ENCODE measurements at regions not wholly inside any gene's neighbourhood (a gene's known extent, or its start where the extent isn't known, plus 50 kb on each side); places are given as distances from the start of the nearest gene placed in this dataset.
A peak's percentile ranks its signal among the peaks of the same experiment; 100 is the strongest.

DNA sequence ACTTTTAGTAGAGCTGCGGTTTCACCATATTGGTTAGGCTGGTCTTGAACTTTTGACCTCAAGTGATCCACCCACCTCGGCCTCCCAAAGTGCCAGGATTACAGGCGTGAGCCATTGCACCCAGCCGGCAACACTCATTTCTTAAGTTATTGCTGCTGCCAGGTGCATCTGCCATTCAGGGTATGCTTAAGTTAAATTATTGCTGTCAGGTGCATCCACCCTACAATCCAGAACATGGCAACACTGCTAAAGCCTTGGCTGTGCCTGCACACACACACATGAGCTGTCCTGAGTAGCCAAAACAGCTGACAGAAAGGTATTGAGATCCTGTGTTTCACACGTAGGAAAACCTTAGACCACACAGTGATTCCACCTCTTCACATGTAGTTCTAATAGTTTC is 148.2 kb downstream of the FAM161A start:
- no peak overlapping the region for H3K4me3 ChIP-seq (ENCODE audit: control insufficient read depth, low read depth, low read length)
- DNase-seq (ENCODE audit: low read depth), result no peak
- TF ChIP-seq, protein P1, sequence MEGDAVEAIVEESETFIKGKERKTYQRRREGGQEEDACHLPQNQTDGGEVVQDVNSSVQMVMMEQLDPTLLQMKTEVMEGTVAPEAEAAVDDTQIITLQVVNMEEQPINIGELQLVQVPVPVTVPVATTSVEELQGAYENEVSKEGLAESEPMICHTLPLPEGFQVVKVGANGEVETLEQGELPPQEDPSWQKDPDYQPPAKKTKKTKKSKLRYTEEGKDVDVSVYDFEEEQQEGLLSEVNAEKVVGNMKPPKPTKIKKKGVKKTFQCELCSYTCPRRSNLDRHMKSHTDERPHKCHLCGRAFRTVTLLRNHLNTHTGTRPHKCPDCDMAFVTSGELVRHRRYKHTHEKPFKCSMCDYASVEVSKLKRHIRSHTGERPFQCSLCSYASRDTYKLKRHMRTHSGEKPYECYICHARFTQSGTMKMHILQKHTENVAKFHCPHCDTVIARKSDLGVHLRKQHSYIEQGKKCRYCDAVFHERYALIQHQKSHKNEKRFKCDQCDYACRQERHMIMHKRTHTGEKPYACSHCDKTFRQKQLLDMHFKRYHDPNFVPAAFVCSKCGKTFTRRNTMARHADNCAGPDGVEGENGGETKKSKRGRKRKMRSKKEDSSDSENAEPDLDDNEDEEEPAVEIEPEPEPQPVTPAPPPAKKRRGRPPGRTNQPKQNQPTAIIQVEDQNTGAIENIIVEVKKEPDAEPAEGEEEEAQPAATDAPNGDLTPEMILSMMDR (conservative IDR thresholded peaks at IDR 0.05; ENCODE audit: control insufficient read depth, insufficient read depth, low read depth, low read length), result no peak

DNA sequence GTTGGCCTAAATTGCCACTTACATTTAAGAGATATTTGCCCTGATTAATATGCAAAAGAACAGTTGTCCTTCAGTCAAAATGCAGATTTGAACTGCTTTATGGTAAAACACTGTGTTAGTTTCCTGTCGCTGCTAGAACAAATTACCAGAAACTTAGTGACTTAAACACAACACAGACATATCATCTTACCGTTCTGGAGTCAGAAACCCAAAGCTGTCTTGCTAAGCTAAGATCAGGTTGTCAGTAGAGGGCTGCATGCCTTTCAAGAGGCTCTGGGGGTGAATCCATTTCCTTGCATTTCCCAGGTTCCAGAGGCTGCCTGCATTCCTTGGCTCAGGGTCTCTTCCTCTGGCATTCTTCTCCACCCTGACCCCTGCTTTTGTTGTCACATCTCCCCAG is 149.5 kb downstream of the FAM161A start:
- DNase-seq (ENCODE audit: low read depth), result no peak
- H3K4me3 ChIP-seq (ENCODE audit: control insufficient read depth, low read depth, low read length), result no peak overlapping the region
- TF ChIP-seq, protein P1 (conservative IDR thresholded peaks at IDR 0.05; ENCODE audit: control insufficient read depth, insufficient read depth, low read depth, low read length), result no peak

DNA sequence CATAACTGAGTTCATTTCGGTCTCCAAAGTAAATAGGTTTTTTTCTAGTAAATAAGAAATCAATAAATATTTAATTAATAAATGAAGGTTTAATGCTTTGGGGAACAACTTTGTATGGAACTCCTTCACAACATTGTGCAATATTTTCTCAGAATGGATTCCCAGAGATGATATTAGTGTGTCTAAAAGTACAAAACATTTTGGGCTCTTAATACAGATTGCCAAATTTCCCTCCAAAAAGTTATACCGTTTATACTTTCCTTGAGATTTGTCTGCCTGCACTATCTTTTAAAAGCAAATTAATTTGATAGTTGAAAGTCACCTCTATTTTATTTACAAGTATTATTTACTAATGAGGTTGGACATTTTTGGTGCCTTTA is 151.8 kb downstream of the FAM161A start:
- TF ChIP-seq, protein P1 (conservative IDR thresholded peaks at IDR 0.05; ENCODE audit: control insufficient read depth, insufficient read depth, low read depth, low read length), result no peak
- DNase-seq (ENCODE audit: low read depth), result no peak
- H3K4me3 ChIP-seq (ENCODE audit: control insufficient read depth, low read depth, low read length), result no peak overlapping the region

DNA sequence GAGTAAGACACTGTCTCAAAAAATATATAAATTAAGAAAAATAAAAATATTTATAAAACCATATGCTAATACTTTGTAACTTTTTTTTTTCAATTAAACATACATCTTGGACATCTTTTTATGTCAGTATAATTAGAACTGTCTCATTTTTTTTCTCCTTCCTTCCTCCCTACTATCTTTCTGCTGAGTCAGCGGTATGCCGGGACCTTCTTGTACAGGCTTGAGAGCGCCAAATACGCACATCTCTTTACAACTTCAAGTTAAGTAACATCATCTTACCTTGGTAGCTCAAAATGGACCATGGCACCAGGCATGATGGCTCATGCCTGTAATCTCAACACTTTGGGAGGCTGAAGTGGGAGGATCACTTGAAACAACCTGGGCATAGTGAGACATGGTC is 153.4 kb downstream of the FAM161A start:
- TF ChIP-seq, protein P1 (conservative IDR thresholded peaks at IDR 0.05; ENCODE audit: control insufficient read depth, insufficient read depth, low read depth, low read length), result no peak
- no peak overlapping the region for H3K4me3 ChIP-seq (ENCODE audit: control insufficient read depth, low read depth, low read length)
- no peak for DNase-seq (ENCODE audit: low read depth)

DNA sequence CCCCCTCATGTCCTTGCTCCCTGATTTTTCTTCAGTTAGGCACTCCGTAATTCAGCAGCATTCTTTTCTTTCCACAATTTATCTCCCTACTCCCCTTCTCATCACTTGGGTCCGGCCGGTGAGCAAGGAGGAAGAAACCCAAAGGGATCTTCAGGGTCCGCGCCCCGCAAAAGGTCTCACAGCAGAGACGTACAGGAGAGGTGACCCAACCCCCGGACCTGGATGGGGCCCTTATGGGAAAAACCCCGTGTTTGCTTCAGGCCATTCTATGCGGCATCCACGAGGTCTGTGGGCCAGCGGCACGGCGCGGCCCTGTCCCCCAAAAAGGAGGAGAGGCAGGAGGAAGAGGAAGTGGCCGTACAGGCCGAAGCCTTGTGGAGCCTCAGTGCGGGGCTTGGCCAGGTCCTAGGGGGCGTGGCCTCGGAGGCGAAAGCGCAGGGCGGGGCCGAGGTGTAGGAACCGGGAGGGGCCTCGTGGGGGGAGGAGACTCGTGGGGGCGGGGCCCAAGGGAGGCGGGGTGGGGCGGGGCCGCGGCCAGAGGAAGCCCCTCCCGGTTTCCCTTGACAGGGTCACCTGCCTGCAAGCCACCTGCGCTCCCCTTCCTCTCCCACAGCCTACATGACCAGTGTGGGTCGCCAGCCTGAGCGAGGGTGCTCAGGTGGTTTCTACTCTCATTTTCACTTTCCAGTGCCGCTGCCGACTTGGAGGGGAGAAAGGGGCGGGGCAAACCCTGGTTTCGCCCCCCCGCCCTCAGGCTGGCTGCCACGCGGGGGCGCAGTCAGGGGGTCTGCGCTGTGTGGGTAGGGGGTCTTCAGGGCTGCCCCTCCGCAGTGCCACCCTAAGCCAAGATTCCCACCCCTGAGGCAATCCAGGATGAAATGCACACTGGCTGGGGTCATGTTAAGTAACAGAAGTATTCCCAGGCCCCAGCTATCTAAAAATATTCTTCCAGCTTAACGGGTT is 156.4 kb upstream of the XPO1 start:
- TF ChIP-seq, protein P1 (conservative IDR thresholded peaks at IDR 0.05; ENCODE audit: control insufficient read depth, insufficient read depth, low read depth, low read length), result peak; percentile 37
- DNase-seq (ENCODE audit: low read depth), result peak; percentile 86
- peak overlapping the region; percentile 64 for H3K4me3 ChIP-seq (ENCODE audit: control insufficient read depth, low read depth, low read length)

DNA sequence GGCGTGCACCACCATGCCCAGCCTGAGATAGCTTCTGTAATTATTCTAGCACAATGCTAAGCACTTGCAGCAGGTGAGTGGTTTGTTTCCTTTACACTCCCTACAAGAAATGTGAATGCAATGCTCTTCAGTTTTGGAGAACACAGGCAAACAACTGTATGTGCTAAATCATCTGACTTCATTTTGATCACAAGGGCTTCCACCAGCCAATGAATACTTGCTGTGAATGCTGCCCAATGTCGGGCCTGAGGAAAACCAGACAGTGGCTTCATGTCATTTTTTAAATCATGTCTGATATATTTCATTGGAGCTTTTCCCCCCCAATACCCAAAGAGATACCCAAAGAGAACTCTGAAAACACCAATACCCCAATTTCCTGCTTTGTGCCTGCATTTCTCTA is 155.6 kb upstream of the XPO1 start:
- no peak for DNase-seq (ENCODE audit: low read depth)
- TF ChIP-seq, protein P1 (conservative IDR thresholded peaks at IDR 0.05; ENCODE audit: control insufficient read depth, insufficient read depth, low read depth, low read length), result no peak
- H3K4me3 ChIP-seq (ENCODE audit: control insufficient read depth, low read depth, low read length), result no peak overlapping the region

Data from fibroblast of mammary gland (primary cell).